BE2C (cell line): ENCODE measurements at regions not wholly inside any gene's neighbourhood (a gene's known extent, or its start where the extent isn't known, plus 50 kb on each side); places are given as distances from the start of the nearest gene placed in this dataset.

Experiments
- DNase-seq: peaks from one replicate; pipeline ENCODE4 v3.0.0-alpha.2; 2020
- H3K27me3 ChIP-seq: fragments of 250-450 bp; sonication (Bioruptor Pico); 2 replicates; pipeline ENCODE4 v1.5.1; 2020; ENCODE audit warnings: mild to moderate bottlenecking
- H3K36me3 ChIP-seq: fragments of 250-450 bp; sonication (Bioruptor Pico); 2 replicates; pipeline ENCODE4 v1.5.1; 2020; ENCODE audit warnings: mild to moderate bottlenecking
- H3K4me1 ChIP-seq: fragments of 250-450 bp; sonication (Bioruptor Pico); 2 replicates; pipeline ENCODE4 v1.5.1; 2020
- H3K4me3 ChIP-seq: 2 replicates; pipeline ENCODE4 v1.5.1; 2011; ENCODE audit warnings: low read depth, low read length
- H3K9me3 ChIP-seq: fragments of 250-450 bp; sonication (Bioruptor Pico); 2 replicates; pipeline ENCODE4 v1.5.1; 2020
- TF ChIP-seq, protein P1 (sequence below): IDR thresholded peaks from 2 replicates; pipeline ENCODE4 v1.5.1; 2012; ENCODE audit warnings: mild to moderate bottlenecking, low read depth, low read length

DNA sequence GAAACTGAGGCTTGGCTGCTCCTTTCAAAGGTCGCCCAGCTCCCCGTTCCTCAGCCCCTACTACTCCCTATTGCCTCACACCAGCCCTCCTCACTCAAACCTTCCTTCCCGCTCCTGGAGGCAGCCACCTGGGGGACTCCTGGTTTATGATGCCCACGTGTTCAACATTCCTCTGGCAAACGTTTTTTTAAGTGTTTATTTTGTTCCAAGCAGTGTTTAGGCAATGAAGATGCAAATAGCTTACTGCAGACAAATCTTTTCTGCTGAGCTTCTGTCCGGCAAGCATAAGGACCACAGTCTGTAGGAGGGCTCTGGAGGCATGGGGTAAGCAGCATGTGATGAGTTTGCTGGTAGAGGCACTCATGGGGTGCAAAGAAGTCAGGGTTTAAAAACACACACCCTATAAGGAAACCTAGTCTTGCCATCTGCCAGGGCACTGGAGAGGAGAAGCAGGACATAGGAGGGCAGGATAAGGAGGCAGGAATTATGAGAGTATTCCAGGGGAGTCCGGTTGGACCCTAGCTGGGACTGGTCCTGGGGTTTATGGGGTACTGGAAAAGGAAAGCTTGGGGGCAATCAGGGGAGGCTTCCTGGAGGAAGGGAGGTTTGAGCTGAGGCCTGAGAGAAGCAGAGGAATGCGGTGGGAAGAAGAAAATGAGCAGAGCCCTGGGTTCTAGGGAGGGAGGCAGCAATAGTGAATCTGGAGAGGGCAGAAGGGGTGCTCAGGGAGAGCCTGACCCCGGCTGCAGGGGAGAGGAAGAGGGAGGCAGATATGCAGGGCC lies 123.3 kb downstream of the NCOR2 start:
- Histone ChIP-seq H3K4me1 (peaks cover 5% of the 10 kb centered on the region; the same call in 1 of the 2 replicates), H3K36me3 (peaks cover 29% of the 10 kb centered on the region), H3K4me3 (no peak overlapping the region), H3K27me3 (no peaks in the 10 kb centered on the region), H3K9me3 (no peaks in the 10 kb centered on the region)
- TF ChIP-seq, protein P1, sequence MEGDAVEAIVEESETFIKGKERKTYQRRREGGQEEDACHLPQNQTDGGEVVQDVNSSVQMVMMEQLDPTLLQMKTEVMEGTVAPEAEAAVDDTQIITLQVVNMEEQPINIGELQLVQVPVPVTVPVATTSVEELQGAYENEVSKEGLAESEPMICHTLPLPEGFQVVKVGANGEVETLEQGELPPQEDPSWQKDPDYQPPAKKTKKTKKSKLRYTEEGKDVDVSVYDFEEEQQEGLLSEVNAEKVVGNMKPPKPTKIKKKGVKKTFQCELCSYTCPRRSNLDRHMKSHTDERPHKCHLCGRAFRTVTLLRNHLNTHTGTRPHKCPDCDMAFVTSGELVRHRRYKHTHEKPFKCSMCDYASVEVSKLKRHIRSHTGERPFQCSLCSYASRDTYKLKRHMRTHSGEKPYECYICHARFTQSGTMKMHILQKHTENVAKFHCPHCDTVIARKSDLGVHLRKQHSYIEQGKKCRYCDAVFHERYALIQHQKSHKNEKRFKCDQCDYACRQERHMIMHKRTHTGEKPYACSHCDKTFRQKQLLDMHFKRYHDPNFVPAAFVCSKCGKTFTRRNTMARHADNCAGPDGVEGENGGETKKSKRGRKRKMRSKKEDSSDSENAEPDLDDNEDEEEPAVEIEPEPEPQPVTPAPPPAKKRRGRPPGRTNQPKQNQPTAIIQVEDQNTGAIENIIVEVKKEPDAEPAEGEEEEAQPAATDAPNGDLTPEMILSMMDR: no peak
- DNase-seq: no peak

DNA sequence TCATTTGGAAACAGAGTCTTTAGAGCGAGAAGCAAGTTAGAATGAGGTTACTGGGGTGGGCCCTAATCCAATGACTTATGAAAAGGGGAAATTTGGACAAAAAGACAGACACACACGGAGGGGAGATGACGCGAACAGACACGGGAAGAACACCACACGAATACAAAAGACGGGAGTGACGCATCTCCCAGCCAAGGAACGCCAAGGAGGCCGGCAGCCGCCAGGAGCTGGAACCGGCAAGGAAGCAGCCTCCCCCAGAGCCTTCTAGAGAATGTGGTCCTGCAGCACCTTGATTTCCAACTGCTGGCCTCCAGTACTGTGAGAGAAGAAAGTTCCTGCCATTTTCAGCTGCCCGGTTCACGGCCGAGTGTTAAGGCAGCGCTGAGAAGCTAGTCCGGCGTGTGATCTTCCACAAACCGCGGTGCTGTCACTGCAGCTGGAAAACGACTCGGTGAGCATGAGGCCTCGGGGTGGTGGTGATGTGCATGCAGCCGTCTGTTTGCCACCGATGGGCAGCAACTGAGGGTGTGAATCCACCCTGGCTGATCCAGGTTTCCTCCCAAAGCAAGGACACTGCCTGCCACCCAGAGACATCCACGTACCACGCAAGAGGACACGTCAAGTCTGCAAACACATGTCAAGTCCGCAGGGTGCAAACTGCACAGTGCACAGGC lies 124.5 kb downstream of the NCOR2 start:
- H3K4me3 ChIP-seq: no peak overlapping the region
- no peaks in the 10 kb centered on the region for H3K9me3 ChIP-seq
- no peak for DNase-seq
- H3K27me3 ChIP-seq: no peaks in the 10 kb centered on the region
- H3K36me3 ChIP-seq: peaks cover 29% of the 10 kb centered on the region
- peaks cover 5% of the 10 kb centered on the region; the same call in 1 of the 2 replicates for H3K4me1 ChIP-seq
- TF ChIP-seq, protein P1: no peak

DNA sequence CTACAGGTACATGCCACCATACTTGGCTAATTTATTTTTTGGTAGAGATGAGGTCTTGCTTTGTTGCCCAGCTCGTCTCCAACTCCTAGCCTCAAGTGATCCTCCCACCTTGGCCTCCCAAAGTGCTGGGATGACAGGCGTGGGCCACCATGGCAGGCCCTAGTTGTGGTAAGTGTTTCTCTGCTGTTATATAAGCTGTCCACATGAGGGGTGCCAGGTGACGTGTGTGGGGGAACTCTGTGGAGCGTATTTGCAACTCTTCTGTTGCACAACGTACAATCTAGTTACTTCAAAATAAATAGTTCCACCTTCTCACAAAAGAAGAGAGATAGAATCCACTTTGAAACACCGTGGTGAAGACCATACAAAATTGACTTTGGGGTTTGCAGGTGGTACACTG lies 125.1 kb downstream of the NCOR2 start:
- TF ChIP-seq, protein P1: no peak
- H3K9me3 ChIP-seq: no peaks in the 10 kb centered on the region
- no peak overlapping the region for H3K4me3 ChIP-seq
- DNase-seq: no peak
- no peaks in the 10 kb centered on the region for H3K27me3 ChIP-seq
- H3K4me1 ChIP-seq: peaks cover 5% of the 10 kb centered on the region; the same call in 1 of the 2 replicates
- H3K36me3 ChIP-seq: peaks cover 29% of the 10 kb centered on the region

DNA sequence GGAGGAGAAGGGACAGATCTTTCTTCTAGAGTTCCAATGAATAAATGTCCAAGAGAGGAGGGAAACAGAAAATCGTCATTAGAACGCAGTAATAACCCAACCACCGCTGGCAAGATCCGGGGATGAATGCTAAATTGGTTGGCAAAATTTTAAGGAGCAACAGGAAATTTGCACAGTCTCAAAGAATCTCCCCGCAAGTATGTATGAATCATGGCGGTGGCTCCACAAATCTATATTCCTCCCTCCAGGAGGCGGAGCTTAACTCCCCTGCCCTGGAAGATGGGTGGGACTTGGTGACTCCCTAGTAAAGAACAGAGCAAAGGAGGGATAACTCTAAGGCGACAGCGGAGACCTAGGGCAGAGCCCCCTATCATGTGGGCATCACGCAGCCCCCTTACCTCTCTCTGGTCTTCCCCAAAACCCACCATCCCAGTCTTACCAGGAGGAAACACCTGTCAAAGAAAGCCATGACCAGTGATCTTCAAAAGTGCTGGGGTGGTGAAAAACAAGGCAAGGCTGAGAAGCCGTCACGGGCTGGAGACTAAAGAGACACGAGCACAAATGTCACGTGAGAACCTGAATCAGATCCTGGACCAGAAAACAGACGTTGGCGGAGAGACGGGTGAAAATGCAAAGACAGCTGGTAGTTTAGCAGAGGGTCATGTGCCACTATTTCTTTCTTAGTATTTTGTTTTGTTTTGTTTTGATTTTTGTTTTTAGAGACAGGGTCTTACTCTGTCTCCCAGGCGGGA lies 125.8 kb downstream of the NCOR2 start:
- H3K9me3 ChIP-seq: no peaks in the 10 kb centered on the region
- H3K4me1 ChIP-seq: peaks cover 5% of the 10 kb centered on the region; the same call in 1 of the 2 replicates
- no peak for DNase-seq
- TF ChIP-seq, protein P1: no peak
- H3K4me3 ChIP-seq: no peak overlapping the region
- H3K27me3 ChIP-seq: no peaks in the 10 kb centered on the region
- H3K36me3 ChIP-seq: peaks cover 24% of the 10 kb centered on the region

DNA sequence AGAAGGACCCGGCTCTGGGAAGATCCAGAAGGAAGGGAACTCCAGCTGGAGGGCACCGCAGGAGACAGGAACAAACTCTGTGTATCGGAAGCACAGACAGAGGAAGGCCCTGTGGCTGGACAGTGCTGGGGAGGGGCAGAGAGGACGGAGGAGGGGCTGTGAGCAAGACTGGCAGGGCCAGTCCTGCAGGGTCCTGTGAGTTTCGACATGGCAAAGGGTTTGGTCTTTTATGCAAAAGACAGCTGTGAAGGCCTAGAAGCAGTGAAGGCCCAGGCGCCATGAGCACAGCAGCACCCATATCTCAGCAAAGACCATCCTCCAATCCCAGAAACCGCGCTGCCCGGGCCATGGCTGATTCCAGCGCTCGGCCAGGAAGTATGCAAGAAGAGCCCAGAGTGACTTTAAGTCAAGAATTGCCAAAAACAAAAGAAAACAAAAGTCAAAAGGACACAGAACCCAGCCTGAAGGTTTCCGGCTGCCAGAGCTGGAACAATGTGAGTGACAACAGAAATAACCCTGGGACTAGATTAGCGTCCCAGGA lies 126.5 kb downstream of the NCOR2 start:
- no peaks in the 10 kb centered on the region for H3K27me3 ChIP-seq
- DNase-seq: no peak
- H3K4me3 ChIP-seq: no peak overlapping the region
- TF ChIP-seq, protein P1: no peak
- H3K36me3 ChIP-seq: peaks cover 24% of the 10 kb centered on the region
- peaks cover 5% of the 10 kb centered on the region; the same call in 1 of the 2 replicates for H3K4me1 ChIP-seq
- H3K9me3 ChIP-seq: no peaks in the 10 kb centered on the region
